NB4 (cell line): ENCODE measurements at regions not wholly inside any gene's neighbourhood (a gene's known extent, or its start where the extent isn't known, plus 50 kb on each side); places are given as distances from the start of the nearest gene placed in this dataset.

Experiments
- CTCF ChIP-seq: IDR thresholded peaks from one replicate; pipeline ENCODE4 v1.5.1; 2012; ENCODE audit warnings: low read depth, low read length
- MYC ChIP-seq: IDR thresholded peaks from 2 replicates; pipeline ENCODE4 v1.6.1; 2011; ENCODE audit warnings: low read depth, low read length

- no peak for TF ChIP-seq CTCF
- TF ChIP-seq MYC, result no peak
Observed at GRCh38 chr16:85338989-85339685, 226.9 kb upstream of the CIBAR2 start.
